Upper lobe of left lung (tissue), 6 donors: ENCODE measurements at regions not wholly inside any gene's neighbourhood (a gene's known extent, or its start where the extent isn't known, plus 50 kb on each side); places are given as distances from the start of the nearest gene placed in this dataset.

Experiments
- ATAC-seq, 2 donors: fragments of 200-7000 bp; cut with Tn5 transposase; one replicate each; pipeline ENCODE4 v1.9.1; 2022; ENCODE audit warnings: mild to moderate bottlenecking in 2 of 2, moderate library complexity in 2 of 2; ENCODE audit not compliant: low FRiP score in 2 of 2
- DNase-seq, 2 donors: peaks; one replicate each; pipeline ENCODE4 v3.0.0-alpha.2; 2019 to 2020
- H3K27ac ChIP-seq, 4 donors: fragments of 200-600 bp; sonication (generic); one replicate each; pipeline ENCODE4 v1.5.1; 2016 to 2019
- H3K27me3 ChIP-seq, 4 donors: fragments of 200-600 bp; sonication (generic); one replicate each; pipeline ENCODE4 v1.5.1; 2017 to 2019
- H3K36me3 ChIP-seq, 4 donors: fragments of 200-600 bp; sonication (generic); one replicate each; pipeline ENCODE4 v1.5.1; 2016 to 2019
- H3K4me1 ChIP-seq, 4 donors: fragments of 200-600 bp; sonication (generic); one replicate each; pipeline ENCODE4 v1.5.1; 2018 to 2019
- H3K4me3 ChIP-seq, 4 donors: fragments of 200-600 bp; sonication (generic); one replicate each; pipeline ENCODE4 v1.5.1; 2017 to 2019; ENCODE audit warnings: mild to moderate bottlenecking in 2 of 4, moderate library complexity in 1 of 4
- H3K9me3 ChIP-seq, 4 donors: fragments of 200-600 bp; sonication (generic); one replicate each; pipeline ENCODE4 v1.5.1; 2018 to 2019
- EP300 ChIP-seq, 4 donors: sonication (generic); formaldehyde crosslinking; IDR thresholded peaks; one replicate each; pipeline ENCODE4 v1.5.1; 2017; ENCODE audit warnings: antibody characterized with exemption in 4 of 4, control low read depth in 2 of 4
- POLR2A ChIP-seq, 4 donors: fragments of 450-650 bp; IDR thresholded peaks; one replicate each; pipeline ENCODE4 v1.5.1; 2016 to 2017; ENCODE audit warnings: antibody characterized with exemption in 4 of 4, mild to moderate bottlenecking in 2 of 4
- POLR2AphosphoS5 ChIP-seq, 2 donors: sonication (generic); formaldehyde crosslinking; IDR thresholded peaks; one replicate each; pipeline ENCODE4 v1.5.1; 2017; ENCODE audit warnings: antibody characterized with exemption in 2 of 2
- WGBS, 2 donors: methylation state at CpG; one replicate each; pipeline ENCODE4 v1.1.5; 2017 to 2018; 5-methylcytosine and 5-hydroxymethylcytosine counted together
- TF ChIP-seq, protein P1 (sequence below), 6 experiments: fragments of 450-650 bp in 4 of 6; fragments of 200-600 bp in 2 of 6; sonication (generic) in 2 of 6; IDR thresholded peaks; one replicate each; pipeline ENCODE4 v1.5.1; 2016 to 2019; ENCODE audit warnings: antibody characterized with exemption in 6 of 6
- donor health status: DM: no; HTN: no; CAD: no; lungs with moderate emphysema.
- donor health status: DM: no; HTN: yes; CAD: no; lungs with severe emphysema.

DNA sequence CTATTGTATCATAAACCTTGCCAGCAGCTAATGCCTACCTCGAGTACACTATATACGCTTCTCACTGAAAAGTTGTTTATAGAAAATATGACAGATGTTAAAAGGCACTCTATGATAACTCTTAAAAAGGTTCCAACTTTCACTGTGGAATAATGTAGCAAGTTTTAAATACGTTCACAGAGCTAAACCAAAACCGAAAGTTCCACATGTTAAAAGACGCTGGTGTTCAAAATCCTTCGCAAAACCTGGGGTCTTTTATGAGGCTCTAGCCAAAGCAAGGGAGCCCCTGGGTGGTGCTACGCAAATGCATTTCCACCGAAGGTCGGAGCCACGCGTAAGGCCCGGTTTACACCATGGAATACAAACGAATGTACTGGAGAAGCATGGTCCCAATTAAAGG lies 103.7 kb upstream of the TENM3 start:
- H3K27ac ChIP-seq, result no peak overlapping the region
- H3K4me1 ChIP-seq, result peaks cover 16 to 24% (median 21%) of the 10 kb centered on the region in 4 donors
- H3K36me3 ChIP-seq, result no peaks in the 10 kb centered on the region
- TF ChIP-seq, protein P1, sequence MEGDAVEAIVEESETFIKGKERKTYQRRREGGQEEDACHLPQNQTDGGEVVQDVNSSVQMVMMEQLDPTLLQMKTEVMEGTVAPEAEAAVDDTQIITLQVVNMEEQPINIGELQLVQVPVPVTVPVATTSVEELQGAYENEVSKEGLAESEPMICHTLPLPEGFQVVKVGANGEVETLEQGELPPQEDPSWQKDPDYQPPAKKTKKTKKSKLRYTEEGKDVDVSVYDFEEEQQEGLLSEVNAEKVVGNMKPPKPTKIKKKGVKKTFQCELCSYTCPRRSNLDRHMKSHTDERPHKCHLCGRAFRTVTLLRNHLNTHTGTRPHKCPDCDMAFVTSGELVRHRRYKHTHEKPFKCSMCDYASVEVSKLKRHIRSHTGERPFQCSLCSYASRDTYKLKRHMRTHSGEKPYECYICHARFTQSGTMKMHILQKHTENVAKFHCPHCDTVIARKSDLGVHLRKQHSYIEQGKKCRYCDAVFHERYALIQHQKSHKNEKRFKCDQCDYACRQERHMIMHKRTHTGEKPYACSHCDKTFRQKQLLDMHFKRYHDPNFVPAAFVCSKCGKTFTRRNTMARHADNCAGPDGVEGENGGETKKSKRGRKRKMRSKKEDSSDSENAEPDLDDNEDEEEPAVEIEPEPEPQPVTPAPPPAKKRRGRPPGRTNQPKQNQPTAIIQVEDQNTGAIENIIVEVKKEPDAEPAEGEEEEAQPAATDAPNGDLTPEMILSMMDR (IDR thresholded peaks at IDR 0.05), result no peak
- 31 to 47% methylated on average over 11 to 13 of the region's 13 CpGs for WGBS, 2 donors
- H3K4me3 ChIP-seq, result peak overlapping the region in 2 of 4 donors; percentile 30 to 32
- no peak for ATAC-seq
- DNase-seq, result no peak
- no peaks in the 10 kb centered on the region for H3K9me3 ChIP-seq
- peaks cover 2 to 33% (median 22%) of the 10 kb centered on the region in 4 donors for H3K27me3 ChIP-seq

DNA sequence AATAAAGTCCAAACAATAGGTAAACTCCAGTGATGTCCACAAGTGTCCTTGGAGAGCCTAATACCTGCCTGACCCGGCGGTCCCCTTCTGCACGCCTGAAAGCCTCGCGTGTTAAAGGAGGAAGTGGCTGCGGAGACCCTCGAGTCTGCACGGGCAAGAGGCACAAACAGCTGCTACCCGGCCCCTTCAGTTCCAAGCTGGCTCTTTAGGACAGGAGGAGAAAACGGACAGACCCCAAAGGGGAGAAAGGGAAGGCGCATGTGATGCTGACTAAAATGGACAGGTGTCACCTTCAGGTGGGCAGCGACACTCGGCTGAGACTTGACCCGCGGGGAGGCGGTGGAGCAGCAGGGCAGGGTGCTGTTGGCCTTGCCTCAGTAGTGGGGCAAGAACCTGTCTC lies 102.7 kb upstream of the TENM3 start:
- Histone ChIP-seq H3K36me3 (no peaks in the 10 kb centered on the region), H3K27me3 (peaks cover 0 to 41% (median 27%) of the 10 kb centered on the region in 4 donors), H3K4me3 (no peak overlapping the region), H3K27ac (no peak overlapping the region), H3K4me1 (peaks cover 22 to 34% (median 26%) of the 10 kb centered on the region in 4 donors), H3K9me3 (no peaks in the 10 kb centered on the region)
- ATAC-seq, result no peak
- 41 to 50% methylated on average over 16 of the region's 16 CpGs for WGBS, 2 donors
- TF ChIP-seq EP300 (IDR thresholded peaks at IDR 0.05), result no peak
- TF ChIP-seq POLR2AphosphoS5 (IDR thresholded peaks at IDR 0.05), result no peak
- no peak for TF ChIP-seq POLR2A (IDR thresholded peaks at IDR 0.05)
- TF ChIP-seq, protein P1 (IDR thresholded peaks at IDR 0.05), result no peak
- peak in 1 of 2 donors; percentile 13 for DNase-seq

DNA sequence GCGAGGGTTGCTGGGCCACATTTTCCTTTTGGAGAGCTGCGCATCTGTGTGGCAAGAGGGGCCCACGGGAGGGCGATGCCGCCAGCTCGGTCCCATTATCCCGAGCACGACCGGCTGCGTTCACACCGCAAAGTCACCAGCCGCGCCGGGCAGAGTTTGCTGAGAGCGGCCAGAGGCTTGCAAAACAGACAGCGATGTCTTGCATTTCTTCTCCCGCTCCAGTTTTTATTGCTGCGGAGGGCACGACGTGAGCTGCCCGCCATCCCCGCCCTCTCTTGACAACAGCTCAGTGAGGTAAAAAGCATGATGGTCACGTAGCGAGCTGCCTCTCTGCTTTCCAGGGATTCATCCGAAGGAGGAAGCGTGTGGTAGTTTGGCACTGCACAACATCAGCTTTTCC lies 102.1 kb upstream of the TENM3 start:
- no peak for TF ChIP-seq POLR2A (IDR thresholded peaks at IDR 0.05)
- TF ChIP-seq POLR2AphosphoS5 (IDR thresholded peaks at IDR 0.05), result no peak
- TF ChIP-seq EP300 (IDR thresholded peaks at IDR 0.05), result no peak
- TF ChIP-seq, protein P1 (IDR thresholded peaks at IDR 0.05), result no peak
- H3K4me1 ChIP-seq, result peaks cover 22 to 34% (median 26%) of the 10 kb centered on the region in 4 donors
- no peak overlapping the region for H3K4me3 ChIP-seq
- peak in 1 of 2 donors; percentile 71 for DNase-seq
- H3K27me3 ChIP-seq, result peaks cover 0 to 43% (median 27%) of the 10 kb centered on the region in 4 donors
- no peak for ATAC-seq
- WGBS, 2 donors, result 8 to 10% methylated on average over 2 to 21 of the region's 26 CpGs
- no peaks in the 10 kb centered on the region for H3K9me3 ChIP-seq
- no peak overlapping the region for H3K27ac ChIP-seq
- H3K36me3 ChIP-seq, result no peaks in the 10 kb centered on the region

DNA sequence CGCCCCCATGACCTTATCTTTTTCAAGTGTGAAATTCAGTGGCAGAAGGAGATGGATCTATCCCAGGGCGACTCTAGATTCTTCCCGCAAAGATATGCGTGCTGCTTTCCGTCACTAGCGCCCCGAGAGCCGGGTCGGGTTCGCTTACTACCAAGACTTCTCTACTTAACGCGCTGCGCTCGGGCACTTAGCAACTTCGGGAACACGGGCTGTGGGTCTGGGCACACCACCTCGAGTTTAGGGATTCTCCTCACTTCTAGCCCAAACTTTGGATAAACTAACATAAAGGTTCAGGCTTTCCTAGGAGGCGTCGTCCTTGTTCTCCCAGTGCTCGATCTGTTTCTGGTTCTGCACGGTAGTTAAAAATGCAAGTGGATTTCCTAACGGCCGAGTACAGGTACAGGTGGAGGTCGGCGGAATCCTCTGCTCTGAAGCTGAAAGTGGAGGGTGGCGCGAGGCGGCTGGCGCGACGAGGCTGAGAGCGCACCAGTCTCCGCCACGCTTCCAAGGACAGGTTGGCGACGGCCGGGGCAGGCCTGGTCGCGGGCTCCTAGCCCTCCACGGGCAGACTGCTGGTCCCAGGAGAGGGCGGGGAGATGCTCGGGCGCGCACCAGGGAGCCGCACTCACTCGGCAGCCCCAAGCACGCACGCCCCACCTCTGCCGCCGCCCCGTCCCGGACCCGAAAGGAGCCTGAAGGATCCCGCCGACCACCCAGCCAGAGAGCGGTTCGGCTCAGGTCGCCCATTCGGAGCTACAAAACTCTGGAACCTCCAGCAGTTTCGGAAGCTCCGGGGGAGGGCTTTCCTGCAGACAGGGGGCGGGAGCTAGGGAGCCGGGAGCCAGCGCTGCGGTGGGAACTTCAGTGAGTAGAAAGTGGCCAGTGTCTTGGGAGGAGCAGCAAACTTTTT lies 100.8 kb upstream of the TENM3 start:
- Histone ChIP-seq H3K4me3 (peak overlapping the region in 3 of 4 donors; percentile 54 to 65 (median 55)), H3K36me3 (no peaks in the 10 kb centered on the region), H3K4me1 (peaks cover 22 to 34% (median 26%) of the 10 kb centered on the region in 4 donors), H3K9me3 (no peaks in the 10 kb centered on the region), H3K27ac (no peak overlapping the region), H3K27me3 (peaks cover 0 to 45% (median 27%) of the 10 kb centered on the region in 4 donors)
- peak in 1 of 2 donors; percentile 84 for DNase-seq
- WGBS, 2 donors, result 8 to 9% methylated on average over 36 to 43 of the region's 65 CpGs
- no peak for TF ChIP-seq EP300 (IDR thresholded peaks at IDR 0.05)
- TF ChIP-seq POLR2AphosphoS5 (IDR thresholded peaks at IDR 0.05), result no peak
- no peak for TF ChIP-seq POLR2A (IDR thresholded peaks at IDR 0.05)
- TF ChIP-seq, protein P1 (IDR thresholded peaks at IDR 0.05), result no peak
- ATAC-seq, result peak; percentile 35 to 59
